ENCODE measurements at regions not wholly inside any gene's neighbourhood (a gene's known extent, or its start where the extent isn't known, plus 50 kb on each side); places are given as distances from the start of the nearest gene placed in this dataset.
A peak's percentile ranks its signal among the peaks of the same experiment; 100 is the strongest.
"Not testable (repeated sequence)": the region's sequence is repeated elsewhere in the genome, so short reads cannot be mapped to it uniquely, and the experiment has no call there.

- DNase-seq = not testable (repeated sequence)
These were observed 146.1 kb downstream of the ZNF92 start for GRCh38 chr7:65519751-65520150.

- DNase-seq = not testable (repeated sequence)
These were observed 172.0 kb downstream of the ZNF92 start for GRCh38 chr7:65545465-65546161.

GRCh38 chr7:65549589-65550443 lies 176.2 kb downstream of the ZNF92 start:
- not testable (repeated sequence) for DNase-seq

- not testable (repeated sequence) for DNase-seq
These were observed 176.8 kb downstream of the ZNF92 start for GRCh38 chr7:65550444-65550809.

- not testable (repeated sequence) for DNase-seq
These were observed 177.4 kb downstream of the ZNF92 start for GRCh38 chr7:65551042-65551441.

- not testable (repeated sequence) for DNase-seq
These were observed 181.2 kb downstream of the ZNF92 start for GRCh38 chr7:65554553-65555476.

- not testable (repeated sequence) for DNase-seq
These were observed 184.9 kb downstream of the ZNF92 start for GRCh38 chr7:65558584-65558983.

GRCh38 chr7:65561786-65562372 lies 188.2 kb downstream of the ZNF92 start:
- not testable (repeated sequence) for DNase-seq

GRCh38 chr7:65562522-65562921 lies 188.9 kb downstream of the ZNF92 start:
- not testable (repeated sequence) for DNase-seq

GRCh38 chr7:65563333-65563732 lies 189.7 kb downstream of the ZNF92 start:
- not testable (repeated sequence) for DNase-seq

GRCh38 chr7:65568226-65568625 lies 194.6 kb downstream of the ZNF92 start:
- DNase-seq = not testable (repeated sequence)

GRCh38 chr7:65570990-65571389 lies 197.3 kb downstream of the ZNF92 start:
- not testable (repeated sequence) for DNase-seq

- not testable (repeated sequence) for DNase-seq
These were observed 198.9 kb downstream of the ZNF92 start for GRCh38 chr7:65572581-65572980.

GRCh38 chr7:65576370-65576769 lies 202.7 kb downstream of the ZNF92 start:
- not testable (repeated sequence) for DNase-seq

GRCh38 chr7:65582518-65583119 lies 209.0 kb downstream of the ZNF92 start:
- DNase-seq = not testable (repeated sequence)

GRCh38 chr7:65602495-65602894 lies 228.8 kb downstream of the ZNF92 start:
- not testable (repeated sequence) for DNase-seq

- DNase-seq = no peak
These were observed 235.5 kb downstream of the ZNF92 start for GRCh38 chr7:65609131-65609530.

- DNase-seq = not testable (repeated sequence)
These were observed 240.1 kb downstream of the ZNF92 start for GRCh38 chr7:65613644-65614289.

- DNase-seq = not testable (repeated sequence)
These were observed 242.5 kb downstream of the ZNF92 start for GRCh38 chr7:65616111-65616510.

- DNase-seq = not testable (repeated sequence)
These were observed 246.6 kb downstream of the ZNF92 start for GRCh38 chr7:65620216-65620615.

GRCh38 chr7:65621580-65622201 lies 248.0 kb downstream of the ZNF92 start:
- DNase-seq = peak; percentile 16
